HL-60 (cell line): ENCODE measurements at regions not wholly inside any gene's neighbourhood (a gene's known extent, or its start where the extent isn't known, plus 50 kb on each side); places are given as distances from the start of the nearest gene placed in this dataset.

Experiments used
- GABPA ChIP-seq: IDR thresholded peaks from 2 replicates; pipeline ENCODE4 v1.6.1; 2012; ENCODE audit warnings: low read depth
- TF ChIP-seq, protein P1 (sequence below): IDR thresholded peaks from 2 replicates; pipeline ENCODE4 v1.6.1; 2012; ENCODE audit warnings: low read depth; ENCODE audit not compliant: insufficient replicate concordance
- TF ChIP-seq, protein P2 (sequence below): IDR thresholded peaks from one replicate; pipeline ENCODE4 v1.5.1; 2011; ENCODE audit warnings: low read length, control low read depth, inconsistent platforms; ENCODE audit not compliant: insufficient read depth

DNA sequence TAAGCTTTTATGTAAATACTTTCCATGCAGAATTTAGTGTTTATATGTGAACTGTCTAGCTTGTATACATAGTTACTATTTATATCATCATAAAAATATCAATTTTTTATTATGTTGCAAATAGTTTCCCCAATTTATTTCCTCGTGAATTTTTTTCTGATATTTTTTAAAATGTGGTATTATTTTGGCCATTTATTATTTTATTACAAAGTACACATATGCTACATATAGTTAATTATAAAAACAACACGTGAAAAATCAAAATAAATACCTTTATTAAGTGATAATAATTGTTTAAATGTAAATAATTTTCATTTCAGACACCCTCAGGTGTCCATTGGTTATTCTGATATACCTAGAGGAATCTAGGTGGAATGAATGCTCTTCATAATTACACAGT, 1394.9 kb upstream of the PRR20A start:
- TF ChIP-seq, protein P1, sequence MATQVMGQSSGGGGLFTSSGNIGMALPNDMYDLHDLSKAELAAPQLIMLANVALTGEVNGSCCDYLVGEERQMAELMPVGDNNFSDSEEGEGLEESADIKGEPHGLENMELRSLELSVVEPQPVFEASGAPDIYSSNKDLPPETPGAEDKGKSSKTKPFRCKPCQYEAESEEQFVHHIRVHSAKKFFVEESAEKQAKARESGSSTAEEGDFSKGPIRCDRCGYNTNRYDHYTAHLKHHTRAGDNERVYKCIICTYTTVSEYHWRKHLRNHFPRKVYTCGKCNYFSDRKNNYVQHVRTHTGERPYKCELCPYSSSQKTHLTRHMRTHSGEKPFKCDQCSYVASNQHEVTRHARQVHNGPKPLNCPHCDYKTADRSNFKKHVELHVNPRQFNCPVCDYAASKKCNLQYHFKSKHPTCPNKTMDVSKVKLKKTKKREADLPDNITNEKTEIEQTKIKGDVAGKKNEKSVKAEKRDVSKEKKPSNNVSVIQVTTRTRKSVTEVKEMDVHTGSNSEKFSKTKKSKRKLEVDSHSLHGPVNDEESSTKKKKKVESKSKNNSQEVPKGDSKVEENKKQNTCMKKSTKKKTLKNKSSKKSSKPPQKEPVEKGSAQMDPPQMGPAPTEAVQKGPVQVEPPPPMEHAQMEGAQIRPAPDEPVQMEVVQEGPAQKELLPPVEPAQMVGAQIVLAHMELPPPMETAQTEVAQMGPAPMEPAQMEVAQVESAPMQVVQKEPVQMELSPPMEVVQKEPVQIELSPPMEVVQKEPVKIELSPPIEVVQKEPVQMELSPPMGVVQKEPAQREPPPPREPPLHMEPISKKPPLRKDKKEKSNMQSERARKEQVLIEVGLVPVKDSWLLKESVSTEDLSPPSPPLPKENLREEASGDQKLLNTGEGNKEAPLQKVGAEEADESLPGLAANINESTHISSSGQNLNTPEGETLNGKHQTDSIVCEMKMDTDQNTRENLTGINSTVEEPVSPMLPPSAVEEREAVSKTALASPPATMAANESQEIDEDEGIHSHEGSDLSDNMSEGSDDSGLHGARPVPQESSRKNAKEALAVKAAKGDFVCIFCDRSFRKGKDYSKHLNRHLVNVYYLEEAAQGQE = no peak
- TF ChIP-seq, protein P2, sequence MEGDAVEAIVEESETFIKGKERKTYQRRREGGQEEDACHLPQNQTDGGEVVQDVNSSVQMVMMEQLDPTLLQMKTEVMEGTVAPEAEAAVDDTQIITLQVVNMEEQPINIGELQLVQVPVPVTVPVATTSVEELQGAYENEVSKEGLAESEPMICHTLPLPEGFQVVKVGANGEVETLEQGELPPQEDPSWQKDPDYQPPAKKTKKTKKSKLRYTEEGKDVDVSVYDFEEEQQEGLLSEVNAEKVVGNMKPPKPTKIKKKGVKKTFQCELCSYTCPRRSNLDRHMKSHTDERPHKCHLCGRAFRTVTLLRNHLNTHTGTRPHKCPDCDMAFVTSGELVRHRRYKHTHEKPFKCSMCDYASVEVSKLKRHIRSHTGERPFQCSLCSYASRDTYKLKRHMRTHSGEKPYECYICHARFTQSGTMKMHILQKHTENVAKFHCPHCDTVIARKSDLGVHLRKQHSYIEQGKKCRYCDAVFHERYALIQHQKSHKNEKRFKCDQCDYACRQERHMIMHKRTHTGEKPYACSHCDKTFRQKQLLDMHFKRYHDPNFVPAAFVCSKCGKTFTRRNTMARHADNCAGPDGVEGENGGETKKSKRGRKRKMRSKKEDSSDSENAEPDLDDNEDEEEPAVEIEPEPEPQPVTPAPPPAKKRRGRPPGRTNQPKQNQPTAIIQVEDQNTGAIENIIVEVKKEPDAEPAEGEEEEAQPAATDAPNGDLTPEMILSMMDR = no peak
- TF ChIP-seq GABPA = no peak
